Fibroblast of lung (primary cell): ENCODE measurements at regions not wholly inside any gene's neighbourhood (a gene's known extent, or its start where the extent isn't known, plus 50 kb on each side); places are given as distances from the start of the nearest gene placed in this dataset.

ENCODE experiments used
- DNase-seq, 2 donors: peaks; one replicate each; pipeline versions ENCODE4 v3.0.0 to v3.0.0-alpha.2; 2010; ENCODE audit warnings: low read depth in 2 of 2
- H2AFZ ChIP-seq: 2 replicates; pipeline ENCODE4 v1.5.1; 2012; ENCODE audit warnings: low read length, control low read depth, inconsistent platforms
- H3K27ac ChIP-seq: 2 replicates; pipeline ENCODE4 v1.5.1; 2011; ENCODE audit warnings: low read length, control low read depth; ENCODE audit not compliant: insufficient read depth
- H3K27me3 ChIP-seq: 2 replicates; pipeline ENCODE4 v1.5.1; 2011; ENCODE audit warnings: mild to moderate bottlenecking, low read length; ENCODE audit not compliant: control insufficient read depth, insufficient read depth
- H3K36me3 ChIP-seq: 2 replicates; pipeline ENCODE4 v1.5.1; 2011; ENCODE audit warnings: low read length; ENCODE audit not compliant: control insufficient read depth, insufficient read depth
- H3K4me1 ChIP-seq: 2 replicates; pipeline ENCODE4 v1.5.1; 2011; ENCODE audit warnings: low read length; ENCODE audit not compliant: control insufficient read depth, insufficient read depth; ENCODE audit errors: extremely low read depth
- H3K4me2 ChIP-seq: 2 replicates; pipeline ENCODE4 v1.5.1; 2011; ENCODE audit warnings: low read length, control low read depth; ENCODE audit not compliant: insufficient read depth; ENCODE audit errors: extremely low read depth
- H3K4me3 ChIP-seq, 4 experiments: fragments of 200-600 bp in 1 of 4; sonication (generic) in 1 of 4; replicated peaks in 1 of 4; 2 replicates each; pipeline ENCODE4 v1.5.1; 2011 to 2016; ENCODE audit warnings: low read length in 4 of 4, low read depth in 3 of 4, mild to moderate bottlenecking in 3 of 4, control low read depth in 2 of 4, inconsistent platforms in 1 of 4, mixed read lengths in 1 of 4; ENCODE audit not compliant: insufficient read depth in 1 of 4; ENCODE audit errors: control extremely low read depth in 1 of 4
- H3K79me2 ChIP-seq: 2 replicates; pipeline ENCODE4 v1.5.1; 2012; ENCODE audit warnings: mild to moderate bottlenecking, low read length, inconsistent platforms; ENCODE audit not compliant: control insufficient read depth, insufficient read depth
- H3K9ac ChIP-seq: 2 replicates; pipeline ENCODE4 v1.5.1; 2011; ENCODE audit warnings: mild to moderate bottlenecking, low read length, control low read depth; ENCODE audit not compliant: insufficient read depth
- H3K9me3 ChIP-seq: 2 replicates; pipeline ENCODE4 v1.5.1; 2012; ENCODE audit warnings: low read depth, low read length; ENCODE audit not compliant: control insufficient read depth, insufficient read depth
- H4K20me1 ChIP-seq: 2 replicates; pipeline ENCODE4 v1.5.1; 2011; ENCODE audit warnings: low read length; ENCODE audit not compliant: control insufficient read depth, insufficient read depth; ENCODE audit errors: extremely low read depth
- EZH2 ChIP-seq: IDR thresholded peaks from 2 replicates; pipeline ENCODE4 v1.5.1; 2012; ENCODE audit warnings: low read length, control low read depth, mild to moderate bottlenecking; ENCODE audit errors: missing control alignments
- TF ChIP-seq, protein P1 (sequence below), 2 donors: IDR thresholded peaks in 1 of 2; conservative IDR thresholded peaks in 1 of 2; 1 replicate in 1 of 2; 2 replicates in 1 of 2; pipeline ENCODE4 v1.5.1; 2011 to 2012; ENCODE audit warnings: low read length in 2 of 2, control low read depth in 1 of 2, inconsistent platforms in 1 of 2, low read depth in 1 of 2, mild to moderate bottlenecking in 1 of 2

DNA sequence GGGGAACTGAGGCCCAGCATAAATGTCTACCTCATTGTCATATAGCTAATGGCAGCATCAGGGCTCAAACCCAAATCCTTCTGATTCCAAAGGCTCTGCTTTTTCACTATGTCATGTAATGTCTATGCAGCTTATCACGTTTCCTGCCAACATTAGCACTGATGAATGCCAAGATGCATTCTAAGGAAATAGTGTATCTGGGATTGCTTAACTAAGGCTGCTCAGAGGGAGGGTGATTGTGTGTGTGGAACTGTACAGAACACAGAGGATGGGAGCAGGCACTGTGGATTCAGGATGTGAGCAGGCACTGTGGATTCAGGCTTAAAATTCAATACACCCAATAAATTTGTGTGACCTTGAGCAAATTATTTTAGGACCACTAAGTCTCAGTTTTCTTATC is 456.4 kb upstream of the DEPDC1 start:
- Histone ChIP-seq H3K9me3 (no peaks in the 10 kb centered on the region), H3K27me3 (no peaks in the 10 kb centered on the region), H3K36me3 (no peaks in the 10 kb centered on the region), H3K9ac (no peak overlapping the region), H3K4me3 (no peak overlapping the region), H3K27ac (no peak overlapping the region), H3K79me2 (no peaks in the 10 kb centered on the region), H4K20me1 (no peaks in the 10 kb centered on the region), H3K4me2 (no peak overlapping the region), H3K4me1 (no peaks in the 10 kb centered on the region), H2AFZ (no peak overlapping the region)
- no peak for TF ChIP-seq EZH2
- TF ChIP-seq, protein P1, sequence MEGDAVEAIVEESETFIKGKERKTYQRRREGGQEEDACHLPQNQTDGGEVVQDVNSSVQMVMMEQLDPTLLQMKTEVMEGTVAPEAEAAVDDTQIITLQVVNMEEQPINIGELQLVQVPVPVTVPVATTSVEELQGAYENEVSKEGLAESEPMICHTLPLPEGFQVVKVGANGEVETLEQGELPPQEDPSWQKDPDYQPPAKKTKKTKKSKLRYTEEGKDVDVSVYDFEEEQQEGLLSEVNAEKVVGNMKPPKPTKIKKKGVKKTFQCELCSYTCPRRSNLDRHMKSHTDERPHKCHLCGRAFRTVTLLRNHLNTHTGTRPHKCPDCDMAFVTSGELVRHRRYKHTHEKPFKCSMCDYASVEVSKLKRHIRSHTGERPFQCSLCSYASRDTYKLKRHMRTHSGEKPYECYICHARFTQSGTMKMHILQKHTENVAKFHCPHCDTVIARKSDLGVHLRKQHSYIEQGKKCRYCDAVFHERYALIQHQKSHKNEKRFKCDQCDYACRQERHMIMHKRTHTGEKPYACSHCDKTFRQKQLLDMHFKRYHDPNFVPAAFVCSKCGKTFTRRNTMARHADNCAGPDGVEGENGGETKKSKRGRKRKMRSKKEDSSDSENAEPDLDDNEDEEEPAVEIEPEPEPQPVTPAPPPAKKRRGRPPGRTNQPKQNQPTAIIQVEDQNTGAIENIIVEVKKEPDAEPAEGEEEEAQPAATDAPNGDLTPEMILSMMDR (conservative IDR thresholded peaks at IDR 0.05 in 1 of 2, IDR thresholded peaks at IDR 0.05 in 1 of 2; ENCODE audit: low read depth in 1 of 2, low read length in 2 of 2), result no peak
- DNase-seq, result no peak

DNA sequence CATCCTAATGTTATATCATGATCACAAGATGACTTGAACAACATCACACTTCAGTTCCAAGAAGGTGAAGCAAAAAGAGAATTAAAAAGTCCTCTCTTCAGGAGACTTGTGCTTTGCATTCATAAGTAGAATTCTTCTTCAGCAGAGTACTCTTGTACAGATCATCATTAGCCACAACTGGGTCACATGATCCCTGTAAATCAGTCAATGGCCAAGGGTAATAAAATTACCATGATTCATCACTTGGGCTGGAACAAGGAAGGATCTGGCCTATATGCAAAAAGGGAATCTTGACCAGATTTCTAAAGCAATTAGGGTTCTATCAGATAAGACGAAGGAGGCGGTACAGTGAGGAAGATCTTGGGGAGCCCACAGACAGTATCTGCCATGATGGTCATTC is 458.0 kb upstream of the DEPDC1 start:
- no peaks in the 10 kb centered on the region for H3K27me3 ChIP-seq
- no peaks in the 10 kb centered on the region for H3K36me3 ChIP-seq
- H3K9me3 ChIP-seq, result no peaks in the 10 kb centered on the region
- H2AFZ ChIP-seq, result no peak overlapping the region
- no peaks in the 10 kb centered on the region for H3K79me2 ChIP-seq
- H3K27ac ChIP-seq, result no peak overlapping the region
- H4K20me1 ChIP-seq, result no peaks in the 10 kb centered on the region
- DNase-seq, result peak in 1 of 2 donors; percentile 64
- no peak for TF ChIP-seq EZH2
- TF ChIP-seq, protein P1 (conservative IDR thresholded peaks at IDR 0.05 in 1 of 2, IDR thresholded peaks at IDR 0.05 in 1 of 2; ENCODE audit: low read depth in 1 of 2, low read length in 2 of 2), result no peak
- no peak overlapping the region for H3K4me3 ChIP-seq
- H3K4me2 ChIP-seq, result no peak overlapping the region
- no peaks in the 10 kb centered on the region for H3K4me1 ChIP-seq
- H3K9ac ChIP-seq, result no peak overlapping the region

DNA sequence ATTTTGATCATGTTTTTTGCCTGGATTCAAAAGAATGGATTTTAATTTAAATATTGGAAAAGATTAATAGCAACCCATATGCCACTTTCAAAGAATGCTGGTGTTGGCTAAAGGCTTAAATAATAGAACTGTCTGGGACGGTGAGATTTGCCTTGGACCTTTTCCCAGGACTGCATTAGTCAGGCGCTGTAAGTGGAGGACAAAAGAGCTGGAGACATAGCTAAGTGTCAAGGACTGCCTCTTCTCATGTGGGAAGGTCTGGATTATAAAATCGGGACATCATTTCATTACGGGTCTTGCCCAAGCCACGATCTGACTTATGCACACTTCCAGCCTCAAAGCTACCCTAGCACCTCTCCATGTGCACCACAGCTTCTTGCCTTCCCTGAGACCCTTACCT is 458.5 kb upstream of the DEPDC1 start:
- no peak overlapping the region for H3K4me3 ChIP-seq
- H4K20me1 ChIP-seq, result no peaks in the 10 kb centered on the region
- H3K4me1 ChIP-seq, result no peaks in the 10 kb centered on the region
- H3K4me2 ChIP-seq, result no peak overlapping the region
- TF ChIP-seq EZH2, result no peak
- TF ChIP-seq, protein P1 (conservative IDR thresholded peaks at IDR 0.05 in 1 of 2, IDR thresholded peaks at IDR 0.05 in 1 of 2; ENCODE audit: low read depth in 1 of 2, low read length in 2 of 2), result no peak
- H2AFZ ChIP-seq, result no peak overlapping the region
- no peaks in the 10 kb centered on the region for H3K9me3 ChIP-seq
- no peaks in the 10 kb centered on the region for H3K36me3 ChIP-seq
- no peaks in the 10 kb centered on the region for H3K79me2 ChIP-seq
- H3K9ac ChIP-seq, result no peak overlapping the region
- peak in 1 of 2 donors; percentile 71 for DNase-seq
- H3K27me3 ChIP-seq, result no peaks in the 10 kb centered on the region
- H3K27ac ChIP-seq, result no peak overlapping the region
